ENCODE measurements at regions not wholly inside any gene's neighbourhood (a gene's known extent, or its start where the extent isn't known, plus 50 kb on each side); places are given as distances from the start of the nearest gene placed in this dataset.
"Not testable (repeated sequence)": the region's sequence is repeated elsewhere in the genome, so short reads cannot be mapped to it uniquely, and the experiment has no call there.

- DNase-seq (ENCODE audit: low read depth in 2 of 3, low spot score in 2 of 3) = no peak
Measured at GRCh38 chr9:94183240-94183999, 75.7 kb upstream of the ZNF169 start.

GRCh38 chr9:94188246-94188645 lies 70.9 kb upstream of the ZNF169 start:
- DNase-seq (ENCODE audit: low read depth in 2 of 3, low spot score in 2 of 3) = no peak

GRCh38 chr9:94191706-94192105 lies 67.4 kb upstream of the ZNF169 start:
- not testable (repeated sequence) for DNase-seq (ENCODE audit: low read depth in 2 of 3, low spot score in 2 of 3)

GRCh38 chr9:94198414-94198813 lies 60.7 kb upstream of the ZNF169 start:
- DNase-seq (ENCODE audit: low read depth in 2 of 3, low spot score in 2 of 3) = no peak

- DNase-seq (ENCODE audit: low read depth in 2 of 3, low spot score in 2 of 3) = no peak
Measured at GRCh38 chr9:94199776-94200175, 59.3 kb upstream of the ZNF169 start.

GRCh38 chr9:94204174-94204573 lies 54.9 kb upstream of the ZNF169 start:
- no peak for DNase-seq (ENCODE audit: low read depth in 2 of 3, low spot score in 2 of 3)

- DNase-seq (ENCODE audit: low read depth in 2 of 3, low spot score in 2 of 3) = no peak
Measured at GRCh38 chr9:94207781-94208180, 51.3 kb upstream of the ZNF169 start.

Small RNA genes lying in the stretch of these regions (small RNA-seq; reads per million reads assigned to genes)
- 23.1 reads per million, percentile 95 among the genes with 10 or more reads in this experiment for gene MIRLET7A1
- gene MIRLET7D = 2,054 reads per million, percentile 99 among the genes with 10 or more reads in this experiment
- 503 reads per million, percentile 99 among the genes with 10 or more reads in this experiment for gene MIRLET7F1

All from hematopoietic multipotent progenitor cell (in vitro differentiated cells).